Psoas muscle (tissue), 7 donors: ENCODE measurements at regions not wholly inside any gene's neighbourhood (a gene's known extent, or its start where the extent isn't known, plus 50 kb on each side); places are given as distances from the start of the nearest gene placed in this dataset.

Experiments used
- ATAC-seq, 4 donors: fragments of 200-7000 bp; cut with Tn5 transposase; one replicate each; pipeline ENCODE4 v1.9.1; 2020; ENCODE audit warnings: moderate library complexity in 3 of 4, mild to moderate bottlenecking in 2 of 4
- DNase-seq, 2 donors: peaks; one replicate each; pipeline ENCODE4 v3.0.0-alpha.2; 2020
- H3K27ac ChIP-seq: fragments of 200-600 bp; one replicate; pipeline ENCODE4 v1.8.0; 2022
- H3K27me3 ChIP-seq, 3 donors: fragments of 200-600 bp in 1 of 3; one replicate each; pipeline versions ENCODE4 v1.6.1 to v1.8.0; 2013 to 2022; ENCODE audit warnings: low read length in 2 of 3, mild to moderate bottlenecking in 2 of 3, moderate library complexity in 1 of 3; ENCODE audit not compliant: insufficient read depth in 3 of 3
- H3K36me3 ChIP-seq, 2 donors: fragments of 200-600 bp in 1 of 2; one replicate each; pipeline versions ENCODE4 v1.6.1 to v1.8.0; 2013 to 2022; ENCODE audit warnings: low read depth in 1 of 2, mild to moderate bottlenecking in 1 of 2, moderate library complexity in 1 of 2; ENCODE audit not compliant: insufficient read depth in 1 of 2
- H3K4me1 ChIP-seq: fragments of 200-600 bp; one replicate; pipeline ENCODE4 v1.8.0; 2022
- H3K4me3 ChIP-seq: fragments of 200-600 bp; one replicate; pipeline ENCODE4 v1.8.0; 2022; ENCODE audit warnings: mild to moderate bottlenecking
- H3K9me3 ChIP-seq: fragments of 200-600 bp; one replicate; pipeline ENCODE4 v1.8.0; 2022
- CTCF ChIP-seq: fragments of 200-600 bp; IDR thresholded peaks from one replicate; pipeline ENCODE4 v1.8.0; 2022; ENCODE audit warnings: antibody characterized with exemption
- WGBS, 3 donors: extraction: QIAGEN DNeasy Blood & Tissue Kit; methylation state at CpG; one replicate each; pipeline versions ENCODE4 v1.1.6 to v1.1.7; 2013; 5-methylcytosine and 5-hydroxymethylcytosine counted together
- intact Hi-C, 2 donors: fragments of 100-400 bp; cut with DNase I; formaldehyde crosslinking; loops; one replicate each; pipeline versions ENCODE4 v1.11.0 to v1.14.2; 2022
- donor health status: healthy with polysubstance abuse.
- donor health status: DM: no; HTN: no; CAD: no; lungs with moderate emphysema.
- donor health status: Bipolar disorder and iron deficiency.
- donor health status: healthy.
- donor health status: DM: yes; HTN: yes; CAD: no.
- donor health status: DM: no; HTN: no; CAD: no.
- donor health status: DM: yes; HTN: yes; CAD: no.

GRCh38 chr3:193795062-193795690 lies 202.2 kb downstream of the OPA1 start:
- Histone ChIP-seq H3K27me3 (peaks cover 0 to 4% (median 0%) of the 10 kb centered on the region in 3 donors), H3K4me3 (no peak overlapping the region), H3K9me3 (no peaks in the 10 kb centered on the region), H3K36me3 (no peaks in the 10 kb centered on the region), H3K4me1 (no peaks in the 10 kb centered on the region), H3K27ac (no peak overlapping the region)
- 54 to 65% (median 58%) methylated on average over 12 of the region's 12 CpGs for WGBS, 3 donors
- no peak for TF ChIP-seq CTCF
- no peak for DNase-seq
- ATAC-seq = no peak
- intact Hi-C loops = loop anchor here in 1 of 2 donors (5.0 kb wide), 1 partner anchor 72 kb away; no protein-coding TSS in a partner anchor

GRCh38 chr3:193796089-193796488 lies 203.1 kb downstream of the OPA1 start:
- Histone ChIP-seq H3K4me3 (no peak overlapping the region), H3K9me3 (no peaks in the 10 kb centered on the region), H3K4me1 (no peaks in the 10 kb centered on the region), H3K27me3 (no peaks in the 10 kb centered on the region), H3K36me3 (no peaks in the 10 kb centered on the region), H3K27ac (no peak overlapping the region)
- WGBS, 3 donors = 95 to 99% (median 97%) methylated on average over 10 of the region's 10 CpGs
- ATAC-seq (no peak), DNase-seq (no peak)
- intact Hi-C loops = loop anchor here in 1 of 2 donors (5.0 kb wide), 1 partner anchor 71 kb away; no protein-coding TSS in a partner anchor
- TF ChIP-seq CTCF = no peak

GRCh38 chr3:193797566-193797965 lies 204.6 kb downstream of the OPA1 start:
- intact Hi-C loops = loop anchor here in 1 of 2 donors (5.0 kb wide), 1 partner anchor 70 kb away; no protein-coding TSS in a partner anchor
- Histone ChIP-seq H3K4me1 (no peaks in the 10 kb centered on the region), H3K27ac (no peak overlapping the region), H3K9me3 (no peaks in the 10 kb centered on the region), H3K36me3 (no peaks in the 10 kb centered on the region), H3K27me3 (no peaks in the 10 kb centered on the region), H3K4me3 (no peak overlapping the region)
- no peak for ATAC-seq
- no peak for TF ChIP-seq CTCF
- WGBS, 3 donors = 85 to 88% (median 88%) methylated on average over 5 of the region's 5 CpGs
- no peak for DNase-seq

- intact Hi-C loops = loop anchor here in 1 of 2 donors (5.0 kb wide), 1 partner anchor 69 kb away; no protein-coding TSS in a partner anchor
- H3K4me1 ChIP-seq = no peaks in the 10 kb centered on the region
- no peaks in the 10 kb centered on the region for H3K36me3 ChIP-seq
- WGBS, 3 donors = 65 to 82% (median 65%) methylated on average over 4 of the region's 4 CpGs
- ATAC-seq (no peak), DNase-seq (no peak)
- H3K27me3 ChIP-seq = no peaks in the 10 kb centered on the region
- no peak overlapping the region for H3K4me3 ChIP-seq
- no peaks in the 10 kb centered on the region for H3K9me3 ChIP-seq
- no peak for TF ChIP-seq CTCF
- no peak overlapping the region for H3K27ac ChIP-seq
Observed at GRCh38 chr3:193798051-193798450, 205.0 kb downstream of the OPA1 start.
